B cell (primary cell): ENCODE measurements at regions not wholly inside any gene's neighbourhood (a gene's known extent, or its start where the extent isn't known, plus 50 kb on each side); places are given as distances from the start of the nearest gene placed in this dataset.

Experiments used
- ATAC-seq: fragments of 200-7000 bp; cut with Tn5 transposase; one replicate; pipeline ENCODE4 v1.10.0; 2021; ENCODE audit warnings: low read depth, mild to moderate bottlenecking, moderate number of reproducible peaks, moderate library complexity
- CTCF ChIA-PET: fragments of 350-600 bp; sonication (Branson Sonifier 250); formaldehyde crosslinking; loops from one replicate; lab custom pipeline; 2021; ENCODE audit warnings: antibody characterized with exemption, inconsistent platforms; lab: Charles Lee
- POLR2A ChIA-PET: fragments of 350-600 bp; sonication (Branson Sonifier 250); formaldehyde crosslinking; loops from one replicate; lab custom pipeline; 2021; ENCODE audit warnings: antibody characterized with exemption; lab: Charles Lee
- DNase-seq: peaks from one replicate; pipeline ENCODE4 v3.0.0; 2013
- H2AFZ ChIP-seq: 2 replicates; pipeline ENCODE4 v1.6.1; 2012; ENCODE audit warnings: mild to moderate bottlenecking, low read depth, low read length; ENCODE audit not compliant: insufficient read depth, poor library complexity, severe bottlenecking
- H3K27ac ChIP-seq, 2 donors: 1 replicate in 1 of 2; 2 replicates in 1 of 2; pipeline ENCODE4 v1.5.1; 2012 to 2013; ENCODE audit warnings: low read length in 2 of 2, mild to moderate bottlenecking in 2 of 2, moderate library complexity in 1 of 2
- H3K27me3 ChIP-seq, 4 experiments: fragments of 200-600 bp in 1 of 4; sonication (generic) in 1 of 4; replicated peaks in 1 of 4; 1 replicate in 2 of 4; 2 replicates in 2 of 4; pipeline versions ENCODE4 v1.6.1 to v1.7.0; 2013 to 2016; ENCODE audit warnings: low read length in 3 of 4, mild to moderate bottlenecking in 2 of 4, mixed read lengths in 1 of 4, moderate library complexity in 1 of 4; ENCODE audit not compliant: insufficient read depth in 4 of 4, control insufficient read depth in 3 of 4; ENCODE audit errors: control extremely low read depth in 1 of 4
- H3K36me3 ChIP-seq, 2 experiments: replicated peaks in 1 of 2; 1 replicate in 1 of 2; 2 replicates in 1 of 2; pipeline versions ENCODE4 v1.6.1 to v1.7.1; 2013; ENCODE audit warnings: low read length in 1 of 2; ENCODE audit not compliant: insufficient read depth in 2 of 2, control insufficient read depth in 1 of 2; ENCODE audit errors: control extremely low read depth in 1 of 2, extremely low read depth in 1 of 2
- H3K4me1 ChIP-seq, 2 donors: fragments of 200-600 bp in 1 of 2; sonication (generic) in 1 of 2; 1 replicate in 1 of 2; 2 replicates in 1 of 2; pipeline versions ENCODE4 v1.5.1 to v1.6.1; 2013 to 2017; ENCODE audit warnings: low read length in 2 of 2; ENCODE audit not compliant: control insufficient read depth in 2 of 2, insufficient read depth in 2 of 2
- H3K4me2 ChIP-seq: replicated peaks from 2 replicates; pipeline ENCODE3; 2012; ENCODE audit warnings: mild to moderate bottlenecking, low read depth, low read length; ENCODE audit not compliant: poor library complexity, severe bottlenecking
- H3K4me3 ChIP-seq, 5 experiments: fragments of 200-600 bp in 1 of 5; sonication (generic) in 1 of 5; 1 replicate in 3 of 5; 2 replicates in 2 of 5; pipeline versions ENCODE4 v1.5.1 to v1.7.0; 2011 to 2016; ENCODE audit warnings: low read length in 4 of 5, mild to moderate bottlenecking in 4 of 5, low read depth in 2 of 5, control low read depth in 1 of 5, moderate library complexity in 1 of 5; ENCODE audit not compliant: insufficient read depth in 1 of 5; ENCODE audit errors: control extremely low read depth in 1 of 5, extremely low read depth in 1 of 5
- H3K79me2 ChIP-seq: fragments of 200-600 bp; sonication (generic); one replicate; pipeline ENCODE4 v1.6.0; 2016; ENCODE audit warnings: low read length; ENCODE audit not compliant: control insufficient read depth, insufficient read depth
- H3K9ac ChIP-seq: fragments of 200-600 bp; sonication (generic); 2 replicates; pipeline ENCODE4 v1.6.1; 2017; ENCODE audit warnings: mild to moderate bottlenecking, low read length, moderate library complexity
- H3K9me3 ChIP-seq, 3 donors: one replicate each; pipeline versions ENCODE4 v1.6.1 to v1.7.1; 2013; ENCODE audit warnings: low read length in 2 of 3; ENCODE audit not compliant: control insufficient read depth in 2 of 3, insufficient read depth in 1 of 3; ENCODE audit errors: control extremely low read depth in 1 of 3
- H4K20me1 ChIP-seq: 2 replicates; pipeline ENCODE4 v1.6.0; 2012; ENCODE audit warnings: mild to moderate bottlenecking, low read length; ENCODE audit not compliant: insufficient read depth, control insufficient read depth, poor library complexity, severe bottlenecking
- H3K27ac Mint-ChIP-seq: one replicate; pipeline ENCODE4 v1.8.0; 2021; ENCODE audit warnings: mixed read lengths
- H3K27me3 Mint-ChIP-seq: one replicate; pipeline ENCODE4 v1.8.0; 2021; ENCODE audit warnings: mixed read lengths
- H3K4me1 Mint-ChIP-seq: one replicate; pipeline ENCODE4 v1.8.0; 2021; ENCODE audit warnings: mixed read lengths
- H3K4me3 Mint-ChIP-seq: one replicate; pipeline ENCODE4 v1.8.0; 2021; ENCODE audit warnings: mixed read lengths
- H3K9me3 Mint-ChIP-seq: one replicate; pipeline ENCODE4 v1.8.0; 2022; ENCODE audit warnings: mixed read lengths; ENCODE audit not compliant: insufficient read depth
- EZH2 ChIP-seq: IDR thresholded peaks from 2 replicates; pipeline ENCODE4 v1.6.1; 2012; ENCODE audit warnings: borderline replicate concordance, low read depth, mild to moderate bottlenecking, moderate library complexity, low read length; ENCODE audit not compliant: insufficient read depth, poor library complexity, severe bottlenecking
- WGBS: methylation state at CpG from one replicate; pipeline ENCODE4 v1.1.5; 2013; ENCODE audit warnings: missing lambda C conversion rate; ENCODE audit not compliant: insufficient coverage; 5-methylcytosine and 5-hydroxymethylcytosine counted together
- intact Hi-C: fragments of 100-400 bp; cut with micrococcal nuclease; formaldehyde crosslinking; loops from one replicate; pipeline ENCODE4 v1.10.0; 2022
- TF ChIP-seq, protein P1 (sequence below): fragments of 200-600 bp; IDR thresholded peaks from one replicate; pipeline ENCODE4 v1.8.0; 2022; ENCODE audit warnings: antibody characterized with exemption, mild to moderate bottlenecking

DNA sequence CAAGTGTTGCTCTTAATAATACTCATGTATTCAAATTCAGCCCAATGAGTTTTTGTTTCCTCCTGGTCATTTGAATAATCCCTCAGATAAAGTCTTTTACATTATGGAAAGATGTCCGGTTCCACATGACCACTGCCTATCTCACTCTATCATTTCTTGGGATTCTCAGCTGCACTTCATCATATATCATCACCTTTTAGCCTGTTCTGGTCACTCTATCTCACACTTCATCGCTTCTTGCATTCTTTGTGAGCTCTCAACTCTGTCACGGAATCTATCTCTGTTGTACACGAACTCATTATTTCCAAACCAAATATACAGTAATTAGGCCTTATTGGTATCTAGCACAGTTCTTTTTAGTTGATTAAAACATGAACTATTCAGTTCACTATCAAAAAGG lies 126.9 kb upstream of the HAND2 start:
- Histone ChIP-seq H3K4me2 (no peak overlapping the region), H3K27ac (no peak overlapping the region), H3K9me3 (peaks cover 0 to 4% (median 0%) of the 10 kb centered on the region in 3 donors), H3K36me3 (no peaks in the 10 kb centered on the region), H3K27me3 (no peaks in the 10 kb centered on the region), H3K4me3 (no peak overlapping the region), H3K4me1 (no peaks in the 10 kb centered on the region), H3K9ac (no peak overlapping the region), H3K79me2 (no peaks in the 10 kb centered on the region), H2AFZ (no peak overlapping the region), H4K20me1 (no peaks in the 10 kb centered on the region)
- Mint-ChIP-seq H3K4me1 (no peaks in the 10 kb centered on the region), H3K9me3 (no peaks in the 10 kb centered on the region), H3K4me3 (no peak overlapping the region), H3K27me3 (no peaks in the 10 kb centered on the region), H3K27ac (no peak overlapping the region)
- TF ChIP-seq, protein P1, sequence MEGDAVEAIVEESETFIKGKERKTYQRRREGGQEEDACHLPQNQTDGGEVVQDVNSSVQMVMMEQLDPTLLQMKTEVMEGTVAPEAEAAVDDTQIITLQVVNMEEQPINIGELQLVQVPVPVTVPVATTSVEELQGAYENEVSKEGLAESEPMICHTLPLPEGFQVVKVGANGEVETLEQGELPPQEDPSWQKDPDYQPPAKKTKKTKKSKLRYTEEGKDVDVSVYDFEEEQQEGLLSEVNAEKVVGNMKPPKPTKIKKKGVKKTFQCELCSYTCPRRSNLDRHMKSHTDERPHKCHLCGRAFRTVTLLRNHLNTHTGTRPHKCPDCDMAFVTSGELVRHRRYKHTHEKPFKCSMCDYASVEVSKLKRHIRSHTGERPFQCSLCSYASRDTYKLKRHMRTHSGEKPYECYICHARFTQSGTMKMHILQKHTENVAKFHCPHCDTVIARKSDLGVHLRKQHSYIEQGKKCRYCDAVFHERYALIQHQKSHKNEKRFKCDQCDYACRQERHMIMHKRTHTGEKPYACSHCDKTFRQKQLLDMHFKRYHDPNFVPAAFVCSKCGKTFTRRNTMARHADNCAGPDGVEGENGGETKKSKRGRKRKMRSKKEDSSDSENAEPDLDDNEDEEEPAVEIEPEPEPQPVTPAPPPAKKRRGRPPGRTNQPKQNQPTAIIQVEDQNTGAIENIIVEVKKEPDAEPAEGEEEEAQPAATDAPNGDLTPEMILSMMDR: no peak
- no peak for TF ChIP-seq EZH2
- ChIA-PET CTCF (no interaction called here), POLR2A (no interaction called here)
- intact Hi-C loops: no loop called here
- 83% methylated on average over 1 of the region's 4 CpGs for WGBS
- ATAC-seq (no peak), DNase-seq (no peak)

DNA sequence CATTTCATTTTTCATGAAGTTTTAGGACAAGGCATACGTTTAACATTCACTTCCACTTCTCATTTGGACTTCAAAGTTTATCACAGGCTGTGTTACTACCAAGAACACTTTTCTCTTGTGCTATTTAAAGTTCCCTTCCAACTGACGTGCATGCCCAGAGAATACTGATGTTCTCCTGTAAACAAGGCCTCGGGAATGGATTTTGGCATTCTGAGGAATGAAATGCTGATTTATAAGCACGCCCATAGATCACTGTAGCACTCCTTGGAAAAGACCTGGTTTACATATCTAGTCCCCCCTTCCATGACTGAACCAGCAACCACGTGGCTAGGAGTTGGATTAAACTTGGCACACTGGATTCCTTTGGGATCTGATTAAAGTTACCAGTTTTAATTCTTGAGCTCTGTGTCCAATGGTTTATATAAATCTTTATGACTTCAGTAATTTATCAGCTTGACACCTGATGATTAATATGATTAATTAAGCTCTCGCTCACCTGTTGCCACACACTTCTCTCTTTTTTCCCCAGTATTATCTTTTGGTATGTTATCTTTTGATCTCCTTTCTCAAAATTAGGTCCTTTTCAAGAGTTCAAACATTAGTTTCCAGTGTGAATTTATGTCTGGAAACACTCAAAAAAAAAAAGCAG lies 122.4 kb upstream of the HAND2 start:
- TF ChIP-seq EZH2: no peak
- TF ChIP-seq, protein P1: no peak
- Histone ChIP-seq H3K9ac (no peak overlapping the region), H3K9me3 (no peaks in the 10 kb centered on the region), H3K36me3 (no peaks in the 10 kb centered on the region), H3K4me3 (no peak overlapping the region), H3K79me2 (no peaks in the 10 kb centered on the region), H3K4me1 (no peaks in the 10 kb centered on the region), H2AFZ (no peak overlapping the region), H3K4me2 (no peak overlapping the region), H3K27me3 (no peaks in the 10 kb centered on the region), H4K20me1 (no peaks in the 10 kb centered on the region), H3K27ac (no peak overlapping the region)
- ChIA-PET POLR2A (no interaction called here), CTCF (no interaction called here)
- no peak for ATAC-seq
- 78% methylated on average over 2 of the region's 6 CpGs for WGBS
- Mint-ChIP-seq H3K27ac (no peak overlapping the region), H3K27me3 (no peaks in the 10 kb centered on the region), H3K9me3 (no peaks in the 10 kb centered on the region), H3K4me1 (no peaks in the 10 kb centered on the region), H3K4me3 (no peak overlapping the region)
- DNase-seq: no peak
- intact Hi-C loops: no loop called here
